Activated CD4-positive, alpha-beta memory T cell treated with anti-CD3 and anti-CD28 coated beads, Interleukin-2, amount 10 ng/mL, durations not matched to agents 7 days and 5 days (primary cell): ENCODE measurements at regions not wholly inside any gene's neighbourhood (a gene's known extent, or its start where the extent isn't known, plus 50 kb on each side); places are given as distances from the start of the nearest gene placed in this dataset.

Experiments used
- CTCF ChIA-PET: fragments of 350-600 bp; sonication (Branson Sonifier 250); formaldehyde crosslinking; loops from one replicate; lab custom pipeline; 2021; ENCODE audit warnings: antibody characterized with exemption, inconsistent platforms; lab: Charles Lee
- POLR2A ChIA-PET: fragments of 350-600 bp; sonication (Branson Sonifier 250); formaldehyde crosslinking; loops from one replicate; lab custom pipeline; 2021; ENCODE audit warnings: antibody characterized with exemption; lab: Charles Lee
- DNase-seq: peaks from one replicate; pipeline ENCODE4 v3.0.0-alpha.2; 2020
- H3K27ac Mint-ChIP-seq: one replicate; pipeline ENCODE4 v1.8.0; 2021; ENCODE audit warnings: mild to moderate bottlenecking, mixed read lengths
- H3K27me3 Mint-ChIP-seq: one replicate; pipeline ENCODE4 v1.8.0; 2021; ENCODE audit warnings: mixed read lengths
- H3K36me3 Mint-ChIP-seq: one replicate; pipeline ENCODE4 v1.8.0; 2021; ENCODE audit warnings: low read depth, mixed read lengths
- H3K4me1 Mint-ChIP-seq: one replicate; pipeline ENCODE4 v1.8.0; 2021; ENCODE audit warnings: mixed read lengths
- H3K4me3 Mint-ChIP-seq: one replicate; pipeline ENCODE4 v1.8.0; 2021; ENCODE audit warnings: mild to moderate bottlenecking, mixed read lengths
- H3K9me3 Mint-ChIP-seq: one replicate; pipeline ENCODE4 v1.8.0; 2021; ENCODE audit warnings: mixed read lengths

DNA sequence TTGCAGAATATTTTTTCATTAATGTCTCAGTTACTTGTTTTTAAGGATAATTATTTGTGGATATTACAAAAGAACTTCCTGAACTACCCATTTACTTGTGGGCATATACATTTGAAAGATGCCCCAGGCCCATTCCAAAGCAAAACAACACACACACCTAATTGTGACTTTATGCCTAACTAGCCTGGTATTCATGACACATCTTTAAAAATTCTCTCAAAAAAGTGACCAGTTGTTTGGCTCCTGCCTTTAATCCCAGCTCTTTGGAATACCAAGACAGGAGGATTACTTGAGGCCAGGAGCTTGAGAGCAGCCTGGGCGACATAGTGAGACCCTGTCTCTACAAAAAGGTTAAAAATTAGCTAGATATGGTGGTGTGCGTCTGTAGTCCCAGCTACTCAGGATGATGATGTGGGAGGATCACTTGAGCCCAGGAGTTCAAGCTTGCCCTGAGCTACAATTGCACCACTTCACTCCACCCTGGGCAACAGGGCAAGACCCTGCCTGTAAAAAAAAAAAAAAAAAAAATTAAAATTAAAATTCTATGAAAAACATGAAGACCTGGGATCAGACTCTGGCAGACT is 51.7 kb upstream of the SLC4A7 start:
- H3K4me1 Mint-ChIP-seq, result peaks cover 33% of the 10 kb centered on the region
- H3K9me3 Mint-ChIP-seq, result no peaks in the 10 kb centered on the region
- ChIA-PET POLR2A (no interaction called here), CTCF (interaction anchor here (0.7 kb wide), 1 partner anchor 352 kb away, joined by 5 read pairs; no protein-coding TSS in a partner anchor)
- H3K27me3 Mint-ChIP-seq, result no peaks in the 10 kb centered on the region
- no peak overlapping the region for H3K27ac Mint-ChIP-seq
- peaks cover 5% of the 10 kb centered on the region for H3K36me3 Mint-ChIP-seq
- DNase-seq, result no peak
- no peak overlapping the region for H3K4me3 Mint-ChIP-seq

DNA sequence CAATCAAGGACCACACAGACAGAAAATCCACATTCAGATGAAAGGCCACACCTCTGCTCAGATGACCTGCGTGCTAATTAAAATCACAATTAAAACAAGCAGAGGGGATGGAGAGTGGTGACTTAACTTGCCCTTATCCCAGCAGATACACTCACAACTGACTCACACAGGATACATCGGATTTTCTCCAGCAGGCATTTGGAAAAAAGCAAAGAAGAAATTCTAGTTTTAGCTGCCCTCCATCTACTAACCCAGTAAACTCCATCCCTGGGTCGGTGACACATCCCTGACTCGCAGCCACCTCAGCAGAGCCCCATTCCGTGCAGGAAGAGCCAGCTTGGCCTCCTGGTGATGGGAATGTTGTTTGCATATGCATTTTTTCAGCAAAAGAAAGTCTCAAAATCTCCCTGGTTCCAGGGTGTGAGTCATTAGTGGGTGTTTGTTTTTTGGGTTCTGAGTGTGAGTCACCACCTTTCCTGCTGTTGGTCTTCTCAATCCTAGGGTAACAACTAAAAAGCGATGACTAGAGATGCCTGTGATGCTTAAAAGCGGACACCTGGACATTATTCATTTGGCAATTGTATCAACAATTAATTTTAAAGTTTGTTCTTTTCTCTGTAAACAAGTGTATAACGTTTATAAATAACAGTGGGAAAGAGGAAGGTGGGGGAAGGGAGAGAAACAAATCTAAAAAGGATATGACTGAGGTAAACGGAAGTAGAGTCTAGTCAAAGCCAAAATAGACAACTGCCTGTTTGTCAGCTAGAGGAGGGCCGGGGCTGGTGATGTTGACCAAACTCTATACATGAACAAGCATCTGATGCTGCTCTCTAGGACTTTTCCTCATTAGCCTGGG is 49.8 kb upstream of the SLC4A7 start:
- Mint-ChIP-seq H3K4me1 (peaks cover 34% of the 10 kb centered on the region), H3K27me3 (no peaks in the 10 kb centered on the region), H3K4me3 (peak overlapping the region; percentile 40), H3K27ac (peak overlapping the region; percentile 95), H3K36me3 (peaks cover 5% of the 10 kb centered on the region), H3K9me3 (no peaks in the 10 kb centered on the region)
- CTCF ChIA-PET, result interaction anchor here (0.7 to 0.9 kb wide), 2 partner anchors 17 to 49 kb away, joined by 3 read pairs; no protein-coding TSS in a partner anchor
- DNase-seq, result peak; percentile 69
- POLR2A ChIA-PET, result interaction anchor here (0.5 to 2.9 kb wide), 7 partner anchors 12 to 99 kb away, joined by 3 to 13 read pairs (median 3); partner anchors contain the start of gene SLC4A7
